ENCODE measurements at regions not wholly inside any gene's neighbourhood (a gene's known extent, or its start where the extent isn't known, plus 50 kb on each side); places are given as distances from the start of the nearest gene placed in this dataset.

- DNase-seq (ENCODE audit: low spot score), result no peak
Measured at GRCh38 chr14:49016381-49016780, 569.8 kb downstream of the RPS29 start.

GRCh38 chr14:49014476-49014875 lies 571.7 kb downstream of the RPS29 start:
- DNase-seq (ENCODE audit: low spot score), result no peak

GRCh38 chr14:49008363-49008762 lies 577.8 kb downstream of the RPS29 start:
- no peak for DNase-seq (ENCODE audit: low spot score)

- no peak for DNase-seq (ENCODE audit: low spot score)
Measured at GRCh38 chr14:48991141-48991540, 595.0 kb downstream of the RPS29 start.

GRCh38 chr14:48983351-48983888 lies 602.8 kb downstream of the RPS29 start:
- DNase-seq (ENCODE audit: low spot score), result no peak

- no peak for DNase-seq (ENCODE audit: low spot score)
Measured at GRCh38 chr14:48974994-48975393, 611.2 kb downstream of the RPS29 start.

GRCh38 chr14:48973151-48973550 lies 613.0 kb downstream of the RPS29 start:
- DNase-seq (ENCODE audit: low spot score), result no peak

GRCh38 chr14:48970943-48971342 lies 615.2 kb downstream of the RPS29 start:
- DNase-seq (ENCODE audit: low spot score), result no peak

GRCh38 chr14:48967419-48967818 lies 618.8 kb downstream of the RPS29 start:
- DNase-seq (ENCODE audit: low spot score), result no peak

- peak; percentile 12 for DNase-seq (ENCODE audit: low spot score)
Measured at GRCh38 chr14:48963231-48963790, 622.9 kb downstream of the RPS29 start.

GRCh38 chr14:48957486-48957885 lies 628.7 kb downstream of the RPS29 start:
- no peak for DNase-seq (ENCODE audit: low spot score)

GRCh38 chr14:48955857-48956256 lies 630.3 kb downstream of the RPS29 start:
- no peak for DNase-seq (ENCODE audit: low spot score)

- no peak for DNase-seq (ENCODE audit: low spot score)
Measured at GRCh38 chr14:48954446-48954845, 631.7 kb downstream of the RPS29 start.

- DNase-seq (ENCODE audit: low spot score), result no peak
Measured at GRCh38 chr14:48944809-48945208, 641.4 kb downstream of the RPS29 start.

GRCh38 chr14:48943913-48944312 lies 642.3 kb downstream of the RPS29 start:
- DNase-seq (ENCODE audit: low spot score), result no peak

GRCh38 chr14:48937541-48938195 lies 648.5 kb downstream of the RPS29 start:
- no peak for DNase-seq (ENCODE audit: low spot score)

- DNase-seq (ENCODE audit: low spot score), result no peak
Measured at GRCh38 chr14:48936849-48937248, 649.3 kb downstream of the RPS29 start.

GRCh38 chr14:48936362-48936761 lies 649.8 kb downstream of the RPS29 start:
- no peak for DNase-seq (ENCODE audit: low spot score)

GRCh38 chr14:48925184-48925583 lies 661.0 kb downstream of the RPS29 start:
- DNase-seq (ENCODE audit: low spot score), result no peak

- DNase-seq (ENCODE audit: low spot score), result no peak
Measured at GRCh38 chr14:48914921-48915320, 671.3 kb downstream of the RPS29 start.

GRCh38 chr14:48914382-48914781 lies 671.8 kb downstream of the RPS29 start:
- no peak for DNase-seq (ENCODE audit: low spot score)

- no peak for DNase-seq (ENCODE audit: low spot score)
Measured at GRCh38 chr14:48900565-48900964, 685.6 kb downstream of the RPS29 start.

- no peak for DNase-seq (ENCODE audit: low spot score)
Measured at GRCh38 chr14:48890333-48890732, 695.8 kb downstream of the RPS29 start.

Measured in mucosa of gallbladder (tissue), 1 donor.